ENCODE measurements at regions not wholly inside any gene's neighbourhood (a gene's known extent, or its start where the extent isn't known, plus 50 kb on each side); places are given as distances from the start of the nearest gene placed in this dataset.

GRCh38 chr16:86669937-86670749 is 91.8 kb downstream of the FOXL1 start:
- no peak for TF ChIP-seq CTCF (conservative IDR thresholded peaks at IDR 0.05; ENCODE audit: low read length)
- TF ChIP-seq EZH2phosphoT487 (IDR thresholded peaks at IDR 0.05; ENCODE audit: borderline replicate concordance, low read depth, low read length), result no peak

Data from OCI-LY7 (cell line).